ENCODE measurements at regions not wholly inside any gene's neighbourhood (a gene's known extent, or its start where the extent isn't known, plus 50 kb on each side); places are given as distances from the start of the nearest gene placed in this dataset.

DNA sequence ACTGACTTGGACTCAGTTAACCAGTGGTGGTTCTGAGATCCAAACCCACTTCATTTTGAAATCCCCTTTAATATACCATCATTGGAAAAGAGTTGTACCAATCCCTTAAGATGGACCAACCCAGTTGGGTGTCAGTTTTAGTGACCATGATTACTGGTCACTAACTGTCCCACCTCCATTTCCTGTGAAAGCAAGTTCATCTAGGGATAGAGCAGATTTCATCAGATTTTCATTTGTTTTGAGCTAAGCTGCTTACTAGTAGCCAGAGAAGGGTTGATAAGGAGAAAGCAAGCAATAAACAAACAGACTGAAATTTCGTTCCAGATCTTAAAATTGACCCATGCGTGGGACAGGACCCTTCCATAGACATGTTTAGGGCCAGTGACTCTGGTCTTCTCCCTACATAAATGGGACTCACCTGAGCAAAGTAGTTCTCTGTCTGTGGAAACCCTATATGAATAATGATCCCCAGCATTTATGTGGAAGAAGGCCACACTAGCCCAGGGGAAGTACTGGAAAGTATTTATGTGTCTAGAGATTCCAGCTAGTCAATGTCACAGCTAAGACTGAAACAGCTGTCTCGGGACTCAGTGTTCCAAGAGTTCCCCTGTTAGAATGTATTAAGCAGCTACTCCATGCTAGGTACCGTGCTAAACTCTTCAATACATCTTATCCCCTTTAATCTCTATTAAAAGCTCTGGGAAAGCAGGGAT is 196.0 kb upstream of the BCL6 start:
- Histone ChIP-seq H3K36me3 (ENCODE audit: control insufficient read depth, insufficient read depth, low read length) (no peaks in the 10 kb centered on the region), H3K27me3 (ENCODE audit: control insufficient read depth, insufficient read depth, low read length) (no peaks in the 10 kb centered on the region), H3K4me3 (ENCODE audit: low read depth, low read length) (no peak overlapping the region)
- ChIA-PET POLR2A (no interaction called here), CTCF (no interaction called here)
- no peak for DNase-seq (ENCODE audit: low read depth)
- TF ChIP-seq CTCF (IDR thresholded peaks at IDR 0.05; ENCODE audit: insufficient read depth, low read depth, low read length): no peak

GRCh38 chr3:187941848-187942194 is 196.6 kb upstream of the BCL6 start:
- ChIA-PET CTCF (no interaction called here), POLR2A (no interaction called here)
- Histone ChIP-seq H3K4me3 (ENCODE audit: low read depth, low read length) (no peak overlapping the region), H3K27me3 (ENCODE audit: control insufficient read depth, insufficient read depth, low read length) (no peaks in the 10 kb centered on the region), H3K36me3 (ENCODE audit: control insufficient read depth, insufficient read depth, low read length) (no peaks in the 10 kb centered on the region)
- no peak for DNase-seq (ENCODE audit: low read depth)
- no peak for TF ChIP-seq CTCF (IDR thresholded peaks at IDR 0.05; ENCODE audit: insufficient read depth, low read depth, low read length)

DNA sequence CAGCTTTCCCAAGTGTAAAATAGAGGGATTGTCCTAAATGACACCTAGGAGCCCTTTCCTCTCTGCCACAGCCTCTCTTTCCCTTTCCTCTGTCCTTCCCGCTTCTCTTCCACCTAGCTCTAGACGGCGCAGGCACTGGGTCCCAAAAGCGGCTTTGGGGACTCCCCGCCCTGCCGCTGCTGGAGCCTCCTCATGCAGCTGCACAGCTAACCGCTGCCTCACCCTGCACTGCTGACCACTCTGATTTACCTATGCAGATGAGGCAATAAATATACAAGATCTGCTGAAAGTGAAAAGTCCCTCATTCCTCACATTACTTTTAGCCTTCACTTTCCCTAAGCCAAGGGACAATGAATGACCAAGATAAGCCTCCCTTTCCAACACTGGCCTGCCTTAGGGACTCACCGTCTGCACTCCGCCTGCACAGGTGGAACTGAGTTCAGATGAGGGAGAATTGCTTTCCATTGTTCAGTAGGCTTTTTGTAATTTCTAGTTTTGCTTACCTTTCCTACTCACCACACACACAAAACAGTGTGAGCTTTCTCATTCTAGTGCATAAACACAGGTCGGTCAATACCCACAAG is 197.5 kb upstream of the BCL6 start:
- CTCF ChIA-PET: interaction anchor here (1.1 to 1.6 kb wide), 2 partner anchors 15 to 132 kb away, joined by 3 to 4 read pairs; no protein-coding TSS in a partner anchor
- POLR2A ChIA-PET: no interaction called here
- Histone ChIP-seq H3K27me3 (ENCODE audit: control insufficient read depth, insufficient read depth, low read length) (no peaks in the 10 kb centered on the region), H3K4me3 (ENCODE audit: low read depth, low read length) (no peak overlapping the region), H3K36me3 (ENCODE audit: control insufficient read depth, insufficient read depth, low read length) (no peaks in the 10 kb centered on the region)
- no peak for DNase-seq (ENCODE audit: low read depth)
- no peak for TF ChIP-seq CTCF (IDR thresholded peaks at IDR 0.05; ENCODE audit: insufficient read depth, low read depth, low read length)

DNA sequence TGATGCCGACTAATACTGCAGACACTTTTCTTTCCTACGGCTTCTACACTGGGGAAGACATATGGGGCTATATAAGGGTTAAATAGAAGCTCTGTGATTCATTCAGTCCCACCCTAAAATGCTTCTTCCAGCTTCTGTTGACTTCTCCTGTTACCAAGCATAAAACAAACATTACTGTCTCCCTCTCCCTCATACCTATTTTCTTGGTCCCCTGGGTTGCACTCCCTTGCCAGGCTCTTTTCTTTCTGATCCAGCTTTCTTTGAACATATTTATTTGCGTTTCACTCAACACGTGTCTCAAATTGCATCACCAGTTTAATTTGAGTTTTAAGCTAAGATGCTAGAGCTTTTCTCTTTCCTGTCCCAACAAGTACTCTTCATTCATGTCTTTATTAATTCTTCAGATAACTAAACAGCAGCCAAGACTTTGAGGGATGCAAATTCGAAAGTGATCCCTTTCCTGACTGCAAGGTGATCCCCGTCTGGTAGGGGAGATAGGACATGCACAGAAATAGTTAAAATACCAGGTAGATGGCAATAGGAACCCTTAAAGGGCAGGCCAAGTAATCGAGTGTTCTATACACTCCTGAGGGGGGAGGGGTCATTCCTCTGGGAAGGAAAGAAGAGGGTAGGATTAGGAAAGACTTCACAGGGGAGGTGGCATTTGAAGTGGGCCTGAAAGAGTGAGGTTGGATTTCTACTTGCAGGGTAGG is 198.6 kb upstream of the BCL6 start:
- Histone ChIP-seq H3K36me3 (ENCODE audit: control insufficient read depth, insufficient read depth, low read length) (no peaks in the 10 kb centered on the region), H3K4me3 (ENCODE audit: low read depth, low read length) (no peak overlapping the region), H3K27me3 (ENCODE audit: control insufficient read depth, insufficient read depth, low read length) (no peaks in the 10 kb centered on the region)
- ChIA-PET CTCF (interaction anchor here (1.1 to 2.7 kb wide), 3 partner anchors 10 to 133 kb away, joined by 3 to 7 read pairs (median 4); no protein-coding TSS in a partner anchor), POLR2A (no interaction called here)
- no peak for DNase-seq (ENCODE audit: low read depth)
- TF ChIP-seq CTCF (IDR thresholded peaks at IDR 0.05; ENCODE audit: insufficient read depth, low read depth, low read length): no peak

- no peak for DNase-seq (ENCODE audit: low read depth)
- CTCF ChIA-PET: interaction anchor here (2.7 kb wide), 1 partner anchor 10 kb away, joined by 7 read pairs; no protein-coding TSS in a partner anchor
- POLR2A ChIA-PET: no interaction called here
- Histone ChIP-seq H3K4me3 (ENCODE audit: low read depth, low read length) (no peak overlapping the region), H3K27me3 (ENCODE audit: control insufficient read depth, insufficient read depth, low read length) (no peaks in the 10 kb centered on the region), H3K36me3 (ENCODE audit: control insufficient read depth, insufficient read depth, low read length) (no peaks in the 10 kb centered on the region)
- TF ChIP-seq CTCF (IDR thresholded peaks at IDR 0.05; ENCODE audit: insufficient read depth, low read depth, low read length): no peak
Observed at GRCh38 chr3:187944390-187945179, 199.3 kb upstream of the BCL6 start.

Measured in BJ (cell line).